ENCODE measurements at regions not wholly inside any gene's neighbourhood (a gene's known extent, or its start where the extent isn't known, plus 50 kb on each side); places are given as distances from the start of the nearest gene placed in this dataset.

- Histone ChIP-seq H3K27me3 (peaks cover 0 to 3% (median 0%) of the 10 kb centered on the region in 9 donors), H3K9me3 (peaks cover 0 to 4% (median 0%) of the 10 kb centered on the region in 12 donors), H3K4me3 (no peak overlapping the region), H3K36me3 (no peaks in the 10 kb centered on the region), H3K27ac (no peak overlapping the region), H3K4me1 (no peaks in the 10 kb centered on the region)
- no peak for DNase-seq
- no peak for ATAC-seq
- TF ChIP-seq POLR2A (IDR thresholded peaks at IDR 0.05), result no peak
- TF ChIP-seq, protein P1, sequence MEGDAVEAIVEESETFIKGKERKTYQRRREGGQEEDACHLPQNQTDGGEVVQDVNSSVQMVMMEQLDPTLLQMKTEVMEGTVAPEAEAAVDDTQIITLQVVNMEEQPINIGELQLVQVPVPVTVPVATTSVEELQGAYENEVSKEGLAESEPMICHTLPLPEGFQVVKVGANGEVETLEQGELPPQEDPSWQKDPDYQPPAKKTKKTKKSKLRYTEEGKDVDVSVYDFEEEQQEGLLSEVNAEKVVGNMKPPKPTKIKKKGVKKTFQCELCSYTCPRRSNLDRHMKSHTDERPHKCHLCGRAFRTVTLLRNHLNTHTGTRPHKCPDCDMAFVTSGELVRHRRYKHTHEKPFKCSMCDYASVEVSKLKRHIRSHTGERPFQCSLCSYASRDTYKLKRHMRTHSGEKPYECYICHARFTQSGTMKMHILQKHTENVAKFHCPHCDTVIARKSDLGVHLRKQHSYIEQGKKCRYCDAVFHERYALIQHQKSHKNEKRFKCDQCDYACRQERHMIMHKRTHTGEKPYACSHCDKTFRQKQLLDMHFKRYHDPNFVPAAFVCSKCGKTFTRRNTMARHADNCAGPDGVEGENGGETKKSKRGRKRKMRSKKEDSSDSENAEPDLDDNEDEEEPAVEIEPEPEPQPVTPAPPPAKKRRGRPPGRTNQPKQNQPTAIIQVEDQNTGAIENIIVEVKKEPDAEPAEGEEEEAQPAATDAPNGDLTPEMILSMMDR (IDR thresholded peaks at IDR 0.05), result no peak
- intact Hi-C loops (cut with DNase I), result no loop called here
- 74 to 88% (median 81%) methylated on average over 5 of the region's 5 CpGs for WGBS, 4 donors
Measured at GRCh38 chrX:87078231-87078630, 439.4 kb upstream of the KLHL4 start.

- H3K4me1 ChIP-seq, result no peaks in the 10 kb centered on the region
- no peaks in the 10 kb centered on the region for H3K9me3 ChIP-seq
- WGBS, 4 donors, result 59 to 75% (median 68%) methylated on average over 3 of the region's 3 CpGs
- intact Hi-C loops (cut with DNase I), result no loop called here
- H3K36me3 ChIP-seq, result no peaks in the 10 kb centered on the region
- no peak overlapping the region for H3K27ac ChIP-seq
- ATAC-seq, result no peak
- no peak for DNase-seq
- H3K27me3 ChIP-seq, result peaks cover 0 to 6% (median 0%) of the 10 kb centered on the region in 9 donors
- H3K4me3 ChIP-seq, result no peak overlapping the region
- TF ChIP-seq POLR2A (IDR thresholded peaks at IDR 0.05), result no peak
- TF ChIP-seq, protein P1 (IDR thresholded peaks at IDR 0.05), result no peak
Measured at GRCh38 chrX:87098477-87098876, 419.1 kb upstream of the KLHL4 start.

DNA sequence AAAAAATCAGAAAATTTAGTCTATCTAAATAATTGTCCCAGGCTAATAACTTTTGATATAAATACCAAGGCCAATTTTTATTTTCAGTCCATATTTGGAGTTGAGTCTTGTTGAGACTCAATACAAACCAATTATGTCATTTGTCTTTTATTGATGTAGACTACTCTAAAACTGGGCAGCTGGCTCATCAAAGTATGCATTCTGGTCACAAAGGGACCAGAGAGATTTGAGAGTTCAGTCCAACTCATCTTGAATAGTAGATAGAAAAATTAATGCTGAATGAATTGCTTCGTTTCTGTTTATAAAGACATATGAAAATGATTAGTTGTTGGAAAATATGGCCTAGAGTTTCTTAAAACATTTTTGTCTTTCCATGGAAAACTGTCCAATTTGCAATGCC lies 412.5 kb upstream of the KLHL4 start:
- Histone ChIP-seq H3K9me3 (peaks cover 0 to 7% (median 0%) of the 10 kb centered on the region in 12 donors), H3K4me3 (no peak overlapping the region), H3K36me3 (no peaks in the 10 kb centered on the region), H3K27me3 (no peaks in the 10 kb centered on the region), H3K27ac (no peak overlapping the region), H3K4me1 (no peaks in the 10 kb centered on the region)
- ATAC-seq (no peak), DNase-seq (no peak)
- no peak for TF ChIP-seq POLR2A (IDR thresholded peaks at IDR 0.05)
- TF ChIP-seq, protein P1 (IDR thresholded peaks at IDR 0.05), result no peak
- WGBS, 4 donors, result 48 to 76% (median 61%) methylated on average over 1 of the region's 1 CpG
- intact Hi-C loops (cut with DNase I), result no loop called here

GRCh38 chrX:87110142-87110541 lies 407.5 kb upstream of the KLHL4 start:
- intact Hi-C loops (cut with DNase I), result no loop called here
- TF ChIP-seq POLR2A (IDR thresholded peaks at IDR 0.05), result no peak
- TF ChIP-seq, protein P1 (IDR thresholded peaks at IDR 0.05), result no peak
- Histone ChIP-seq H3K4me1 (no peaks in the 10 kb centered on the region), H3K27me3 (no peaks in the 10 kb centered on the region), H3K9me3 (peaks cover 0 to 7% (median 0%) of the 10 kb centered on the region in 12 donors), H3K4me3 (no peak overlapping the region), H3K27ac (no peak overlapping the region), H3K36me3 (no peaks in the 10 kb centered on the region)
- no peak for DNase-seq
- WGBS, 4 donors, result 48 to 83% (median 73%) methylated on average over 2 of the region's 2 CpGs
- ATAC-seq, result no peak

All from heart left ventricle (tissue), 16 donors.